SK-N-SH treated with all-trans-retinoic acid at 6 μM for 48 hours (cell line): ENCODE measurements at regions not wholly inside any gene's neighbourhood (a gene's known extent, or its start where the extent isn't known, plus 50 kb on each side); places are given as distances from the start of the nearest gene placed in this dataset.

Source experiments
- CREB5 ChIP-seq: fragments of 250-450 bp; sonication (Bioruptor Pico); IDR thresholded peaks from 2 replicates; pipeline ENCODE4 v1.5.1; 2020; ENCODE audit warnings: low read depth, mild to moderate bottlenecking, moderate library complexity
- ZFP3 ChIP-seq: fragments of 250-450 bp; sonication (Bioruptor Pico); IDR thresholded peaks from 2 replicates; pipeline ENCODE4 v1.5.0; 2020; ENCODE audit warnings: mild to moderate bottlenecking, moderate library complexity

- TF ChIP-seq ZFP3 (CRISPR knock-in tag) (no peak), CREB5 (CRISPR knock-in tag) (no peak)
Observed at GRCh38 chr10:121085367-121085766, 234.2 kb downstream of the WDR11 start.
